Activated B cell treated with CpG ODN at 0.5 μM for 24 hours (primary cell): ENCODE measurements at regions not wholly inside any gene's neighbourhood (a gene's known extent, or its start where the extent isn't known, plus 50 kb on each side); places are given as distances from the start of the nearest gene placed in this dataset.

Experiments used
- ATAC-seq: fragments of 200-7000 bp; cut with Tn5 transposase; one replicate; pipeline ENCODE4 v1.10.0; 2021; ENCODE audit warnings: low read depth, mild to moderate bottlenecking, moderate library complexity
- CTCF ChIA-PET: fragments of 350-600 bp; sonication (Branson Sonifier 250); formaldehyde crosslinking; loops from one replicate; lab custom pipeline; 2021; ENCODE audit warnings: antibody characterized with exemption; lab: Charles Lee
- POLR2A ChIA-PET: fragments of 350-600 bp; sonication (Branson Sonifier 250); formaldehyde crosslinking; loops from one replicate; lab custom pipeline; 2021; ENCODE audit warnings: antibody characterized with exemption; lab: Charles Lee
- DNase-seq: peaks from one replicate; pipeline ENCODE4 v3.0.0; 2022
- H3K27ac Mint-ChIP-seq: one replicate; pipeline ENCODE4 v1.8.0; 2020; ENCODE audit warnings: mixed read lengths
- H3K27me3 Mint-ChIP-seq: one replicate; pipeline ENCODE4 v1.8.0; 2021; ENCODE audit warnings: mixed read lengths
- H3K36me3 Mint-ChIP-seq: one replicate; pipeline ENCODE4 v1.8.0; 2021; ENCODE audit warnings: low read depth, mixed read lengths
- H3K4me1 Mint-ChIP-seq: one replicate; pipeline ENCODE4 v1.8.0; 2021; ENCODE audit warnings: mixed read lengths
- H3K4me3 Mint-ChIP-seq: one replicate; pipeline ENCODE4 v1.8.0; 2020; ENCODE audit warnings: mild to moderate bottlenecking, mixed read lengths
- H3K9me3 Mint-ChIP-seq: one replicate; pipeline ENCODE4 v1.8.0; 2020; ENCODE audit warnings: mixed read lengths
- CTCF ChIP-seq: fragments of 200-600 bp; IDR thresholded peaks from one replicate; pipeline ENCODE4 v1.8.0; 2022; ENCODE audit warnings: antibody characterized with exemption, mild to moderate bottlenecking
- intact Hi-C: fragments of 100-400 bp; cut with micrococcal nuclease; formaldehyde crosslinking; loops from one replicate; pipeline ENCODE4 v1.15.1; 2024

GRCh38 chr16:52376676-52377280, 170.2 kb downstream of the TOX3 start:
- Mint-ChIP-seq H3K27me3 (no peaks in the 10 kb centered on the region), H3K4me3 (no peak overlapping the region), H3K9me3 (peaks cover 3% of the 10 kb centered on the region), H3K4me1 (no peaks in the 10 kb centered on the region), H3K36me3 (no peaks in the 10 kb centered on the region), H3K27ac (no peak overlapping the region)
- DNase-seq, result no peak
- CTCF ChIA-PET, result no interaction called here
- intact Hi-C loops, result no loop called here
- no peak for TF ChIP-seq CTCF
- POLR2A ChIA-PET, result no interaction called here
- ATAC-seq, result no peak

- no peaks in the 10 kb centered on the region for H3K36me3 Mint-ChIP-seq
- TF ChIP-seq CTCF, result no peak
- H3K4me3 Mint-ChIP-seq, result no peak overlapping the region
- H3K9me3 Mint-ChIP-seq, result no peaks in the 10 kb centered on the region
- intact Hi-C loops, result no loop called here
- CTCF ChIA-PET, result no interaction called here
- no peak overlapping the region for H3K27ac Mint-ChIP-seq
- DNase-seq, result no peak
- ATAC-seq, result no peak
- POLR2A ChIA-PET, result no interaction called here
- no peaks in the 10 kb centered on the region for H3K4me1 Mint-ChIP-seq
- H3K27me3 Mint-ChIP-seq, result no peaks in the 10 kb centered on the region
Measured at GRCh38 chr16:52372313-52372712, 174.6 kb downstream of the TOX3 start.

- Mint-ChIP-seq H3K27ac (no peak overlapping the region), H3K4me1 (no peaks in the 10 kb centered on the region), H3K4me3 (no peak overlapping the region), H3K36me3 (no peaks in the 10 kb centered on the region), H3K27me3 (no peaks in the 10 kb centered on the region), H3K9me3 (no peaks in the 10 kb centered on the region)
- no peak for TF ChIP-seq CTCF
- CTCF ChIA-PET, result no interaction called here
- POLR2A ChIA-PET, result no interaction called here
- ATAC-seq (no peak), DNase-seq (no peak)
- intact Hi-C loops, result no loop called here
Measured at GRCh38 chr16:52368859-52369258, 178.1 kb downstream of the TOX3 start.

- ChIA-PET POLR2A (no interaction called here), CTCF (no interaction called here)
- Mint-ChIP-seq H3K27ac (no peak overlapping the region), H3K4me1 (no peaks in the 10 kb centered on the region), H3K4me3 (no peak overlapping the region), H3K9me3 (no peaks in the 10 kb centered on the region), H3K27me3 (no peaks in the 10 kb centered on the region), H3K36me3 (no peaks in the 10 kb centered on the region)
- ATAC-seq, result no peak
- DNase-seq, result no peak
- intact Hi-C loops, result no loop called here
- no peak for TF ChIP-seq CTCF
Measured at GRCh38 chr16:52367821-52368220, 179.1 kb downstream of the TOX3 start.

- ATAC-seq (no peak), DNase-seq (no peak)
- Mint-ChIP-seq H3K27me3 (no peaks in the 10 kb centered on the region), H3K4me3 (no peak overlapping the region), H3K4me1 (no peaks in the 10 kb centered on the region), H3K27ac (no peak overlapping the region), H3K36me3 (no peaks in the 10 kb centered on the region), H3K9me3 (no peaks in the 10 kb centered on the region)
- ChIA-PET POLR2A (no interaction called here), CTCF (no interaction called here)
- intact Hi-C loops, result no loop called here
- no peak for TF ChIP-seq CTCF
Measured at GRCh38 chr16:52366983-52367382, 180.0 kb downstream of the TOX3 start.
